ENCODE measurements at regions not wholly inside any gene's neighbourhood (a gene's known extent, or its start where the extent isn't known, plus 50 kb on each side); places are given as distances from the start of the nearest gene placed in this dataset.

- Histone ChIP-seq H3K4ac (ENCODE audit: low read depth, low read length) (no peak overlapping the region), H3K36me3 (ENCODE audit: control insufficient read depth, insufficient read depth, low read length) (no peaks in the 10 kb centered on the region), H4K20me1 (ENCODE audit: insufficient read depth, low read length) (no peaks in the 10 kb centered on the region), H3K4me2 (ENCODE audit: low read depth, low read length) (no peak overlapping the region), H3K56ac (ENCODE audit: extremely low read depth, insufficient read depth, low read length) (no peak overlapping the region), H3K4me3 (ENCODE audit: insufficient read depth, low read depth, low read length) (no peak overlapping the region), H3K23ac (ENCODE audit: low read depth, low read length) (no peak overlapping the region), H2BK15ac (ENCODE audit: low read depth, low read length) (no peak overlapping the region), H2BK20ac (ENCODE audit: low read depth, low read length) (no peak overlapping the region), H3K14ac (replicated peaks; ENCODE audit: low read depth, low read length) (no peak overlapping the region), H2AK5ac (ENCODE audit: low read depth, low read length) (no peak overlapping the region), H2BK120ac (ENCODE audit: low read depth, low read length) (no peak overlapping the region), H2BK5ac (ENCODE audit: low read depth, low read length, poor library complexity, severe bottlenecking) (no peak overlapping the region), H2AFZ (replicated peaks; ENCODE audit: low read length, poor library complexity) (no peak overlapping the region), H3K18ac (ENCODE audit: low read depth, low read length) (no peak overlapping the region), H2AK9ac (replicated peaks; ENCODE audit: low read depth, low read length, poor library complexity) (no peak overlapping the region), H4K8ac (ENCODE audit: low read depth in 2 of 2, low read length in 2 of 2) (no peak overlapping the region), H4K5ac (ENCODE audit: low read depth, low read length) (no peak overlapping the region), H3K9ac (ENCODE audit: low read depth, low read length) (no peak overlapping the region), H4K91ac (ENCODE audit: insufficient read depth, low read depth, low read length) (no peak overlapping the region), H3K9me1 (ENCODE audit: insufficient read depth, low read length) (no peaks in the 10 kb centered on the region), H3K9me3 (ENCODE audit: control insufficient read depth, insufficient read depth, low read length) (peaks cover 15% of the 10 kb centered on the region), H3K4me1 (ENCODE audit: control insufficient read depth, insufficient read depth, low read length) (no peaks in the 10 kb centered on the region), H3K79me1 (ENCODE audit: low read depth in 1 of 2, low read length in 2 of 2) (no peaks in the 10 kb centered on the region), H3K27ac (ENCODE audit: insufficient read depth, low read length) (no peak overlapping the region), H3K27me3 (ENCODE audit: control insufficient read depth, insufficient read depth, low read length) (no peaks in the 10 kb centered on the region)
- intact Hi-C loops (cut with micrococcal nuclease): no loop called here
- BruUV-seq (replicated peaks): no TSS peak
- CTCF ChIA-PET: no interaction called here
- ATAC-seq (ENCODE audit: low read depth) (no peak), DNase-seq (no peak)
- POLR2A ChIA-PET (ENCODE audit: unreplicated experiment): no interaction called here
- WGBS, 2 experiments (ENCODE audit: extremely low coverage in 2 of 2, insufficient read length in 1 of 2): no CpG with 5 or more reads among the region's 2 CpGs
- dilution Hi-C loops (cut with HindIII; ENCODE audit: low sequenced_read_pairs, unreplicated experiment): no loop called here
- TF ChIP-seq NFE2L2 (IDR thresholded peaks at IDR 0.05; ENCODE audit: low read depth, low read length): no peak
- no peak for TF ChIP-seq CHD1 (IDR thresholded peaks at IDR 0.05; ENCODE audit: low read depth, low read length)
- no peak for TF ChIP-seq POLR2A (IDR thresholded peaks at IDR 0.05; ENCODE audit: low read depth, low read length)
- TF ChIP-seq RAD21 (IDR thresholded peaks at IDR 0.05; ENCODE audit: low read length): no peak
- no peak for TF ChIP-seq MAFK (IDR thresholded peaks at IDR 0.05; ENCODE audit: low read depth, low read length)
- TF ChIP-seq CEBPB (IDR thresholded peaks at IDR 0.05; ENCODE audit: low read depth, low read length): no peak
- TF ChIP-seq, protein P1, sequence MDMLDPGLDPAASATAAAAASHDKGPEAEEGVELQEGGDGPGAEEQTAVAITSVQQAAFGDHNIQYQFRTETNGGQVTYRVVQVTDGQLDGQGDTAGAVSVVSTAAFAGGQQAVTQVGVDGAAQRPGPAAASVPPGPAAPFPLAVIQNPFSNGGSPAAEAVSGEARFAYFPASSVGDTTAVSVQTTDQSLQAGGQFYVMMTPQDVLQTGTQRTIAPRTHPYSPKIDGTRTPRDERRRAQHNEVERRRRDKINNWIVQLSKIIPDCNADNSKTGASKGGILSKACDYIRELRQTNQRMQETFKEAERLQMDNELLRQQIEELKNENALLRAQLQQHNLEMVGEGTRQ (IDR thresholded peaks at IDR 0.05; ENCODE audit: low read depth, low read length): no peak
- TF ChIP-seq FOS (IDR thresholded peaks at IDR 0.05; ENCODE audit: low read depth, low read length): no peak
- no peak for TF ChIP-seq BHLHE40 (IDR thresholded peaks at IDR 0.05; ENCODE audit: low read depth, low read length)
- TF ChIP-seq, protein P2, sequence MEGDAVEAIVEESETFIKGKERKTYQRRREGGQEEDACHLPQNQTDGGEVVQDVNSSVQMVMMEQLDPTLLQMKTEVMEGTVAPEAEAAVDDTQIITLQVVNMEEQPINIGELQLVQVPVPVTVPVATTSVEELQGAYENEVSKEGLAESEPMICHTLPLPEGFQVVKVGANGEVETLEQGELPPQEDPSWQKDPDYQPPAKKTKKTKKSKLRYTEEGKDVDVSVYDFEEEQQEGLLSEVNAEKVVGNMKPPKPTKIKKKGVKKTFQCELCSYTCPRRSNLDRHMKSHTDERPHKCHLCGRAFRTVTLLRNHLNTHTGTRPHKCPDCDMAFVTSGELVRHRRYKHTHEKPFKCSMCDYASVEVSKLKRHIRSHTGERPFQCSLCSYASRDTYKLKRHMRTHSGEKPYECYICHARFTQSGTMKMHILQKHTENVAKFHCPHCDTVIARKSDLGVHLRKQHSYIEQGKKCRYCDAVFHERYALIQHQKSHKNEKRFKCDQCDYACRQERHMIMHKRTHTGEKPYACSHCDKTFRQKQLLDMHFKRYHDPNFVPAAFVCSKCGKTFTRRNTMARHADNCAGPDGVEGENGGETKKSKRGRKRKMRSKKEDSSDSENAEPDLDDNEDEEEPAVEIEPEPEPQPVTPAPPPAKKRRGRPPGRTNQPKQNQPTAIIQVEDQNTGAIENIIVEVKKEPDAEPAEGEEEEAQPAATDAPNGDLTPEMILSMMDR (conservative IDR thresholded peaks at IDR 0.05; ENCODE audit: low read depth, low read length): no peak
- no peak for TF ChIP-seq RCOR1 (IDR thresholded peaks at IDR 0.05; ENCODE audit: insufficient replicate concordance, low read length)
- TF ChIP-seq MAZ (IDR thresholded peaks at IDR 0.05; ENCODE audit: borderline replicate concordance, low read depth, low read length): no peak
- TF ChIP-seq MXI1 (IDR thresholded peaks at IDR 0.05; ENCODE audit: borderline replicate concordance, low read depth, low read length): no peak
- no peak for TF ChIP-seq ELK1 (IDR thresholded peaks at IDR 0.05; ENCODE audit: borderline replicate concordance, low read depth, low read length)
- TF ChIP-seq SMC3 (IDR thresholded peaks at IDR 0.05; ENCODE audit: low read depth, low read length): no peak
- no peak for TF ChIP-seq RFX5 (IDR thresholded peaks at IDR 0.05; ENCODE audit: low read depth, low read length)
- in situ Hi-C loops (cut with MboI; ENCODE audit: low sequenced_read_pairs): no loop called here
Measured at GRCh38 chr6:165204807-165205545, 104.4 kb downstream of the C6orf118 start.

All from IMR-90 (cell line).